H1 (cell line): ENCODE measurements at regions not wholly inside any gene's neighbourhood (a gene's known extent, or its start where the extent isn't known, plus 50 kb on each side); places are given as distances from the start of the nearest gene placed in this dataset.

Source experiments
- CTCF ChIP-seq, 3 experiments: IDR thresholded peaks; 1 replicate in 2 of 3; 2 replicates in 1 of 3; pipeline versions ENCODE4 v1.5.1 to v1.6.1; 2011; ENCODE audit warnings: low read length in 3 of 3, mild to moderate bottlenecking in 3 of 3, inconsistent platforms in 2 of 3, low read depth in 1 of 3, moderate library complexity in 1 of 3; ENCODE audit not compliant: insufficient read depth in 1 of 3; ENCODE audit errors: control extremely low read depth in 1 of 3
- EP300 ChIP-seq, 2 experiments: IDR thresholded peaks; 1 replicate in 1 of 2; 2 replicates in 1 of 2; pipeline ENCODE4 v1.6.1; 2011 to 2012; ENCODE audit warnings: low read depth in 2 of 2, low read length in 2 of 2, mild to moderate bottlenecking in 2 of 2, borderline replicate concordance in 1 of 2, inconsistent platforms in 1 of 2, moderate library complexity in 1 of 2
- HDAC2 ChIP-seq, 2 experiments: fragments of 300-600 bp in 1 of 2; sonication (generic) in 1 of 2; IDR thresholded peaks; 2 replicates each; pipeline ENCODE4 v1.6.1; 2011 to 2012; ENCODE audit warnings: low read depth in 2 of 2, low read length in 2 of 2, mild to moderate bottlenecking in 2 of 2, moderate library complexity in 2 of 2, borderline replicate concordance in 1 of 2, inconsistent platforms in 1 of 2
- NRF1 ChIP-seq: IDR thresholded peaks from 2 replicates; pipeline ENCODE4 v1.6.1; 2011; ENCODE audit warnings: mild to moderate bottlenecking, low read depth, low read length, improper control_type of control experiment
- RAD21 ChIP-seq, 2 experiments: IDR thresholded peaks in 1 of 2; conservative IDR thresholded peaks in 1 of 2; 2 replicates each; pipeline ENCODE4 v1.6.1; 2011; ENCODE audit warnings: low read depth in 2 of 2, low read length in 2 of 2, improper control_type of control experiment in 1 of 2, inconsistent platforms in 1 of 2, mild to moderate bottlenecking in 1 of 2, moderate library complexity in 1 of 2
- RFX5 ChIP-seq: IDR thresholded peaks from 2 replicates; pipeline ENCODE4 v1.6.1; 2011; ENCODE audit warnings: low read depth, low read length, improper control_type of control experiment, borderline replicate concordance
- RNF2 ChIP-seq: fragments of 200-900, 300-1000 bp; sonication (generic); IDR thresholded peaks from 2 replicates; pipeline ENCODE4 v1.7.1; 2016; ENCODE audit warnings: borderline replicate concordance, low read depth, mild to moderate bottlenecking, antibody characterized with exemption, low read length; ENCODE audit not compliant: poor library complexity, severe bottlenecking; ENCODE audit errors: missing control alignments
- SUZ12 ChIP-seq: fragments of 200-600 bp; sonication (generic); IDR thresholded peaks from 2 replicates; pipeline ENCODE4 v1.6.1; 2012; ENCODE audit warnings: mild to moderate bottlenecking, inconsistent platforms, low read length, moderate library complexity, mixed read lengths
- TAF1 ChIP-seq: IDR thresholded peaks from 2 replicates; pipeline ENCODE4 v1.6.1; 2011; ENCODE audit warnings: mild to moderate bottlenecking, low read depth, low read length
- TF ChIP-seq, protein P1 (sequence below): IDR thresholded peaks from 2 replicates; pipeline ENCODE4 v1.6.1; 2012; ENCODE audit warnings: inconsistent platforms

GRCh38 chr7:91474074-91474473 is 209.8 kb downstream of the FZD1 start:
- no peak for TF ChIP-seq CTCF (IDR thresholded peaks at IDR 0.05; ENCODE audit: control extremely low read depth in 1 of 3, insufficient read depth in 1 of 3, low read depth in 1 of 3, low read length in 3 of 3)
- no peak for TF ChIP-seq EP300 (IDR thresholded peaks at IDR 0.05; ENCODE audit: borderline replicate concordance in 1 of 2, low read depth in 2 of 2, low read length in 2 of 2)
- no peak for TF ChIP-seq TAF1
- TF ChIP-seq RFX5: no peak
- TF ChIP-seq RNF2: no peak
- TF ChIP-seq SUZ12: no peak
- TF ChIP-seq, protein P1, sequence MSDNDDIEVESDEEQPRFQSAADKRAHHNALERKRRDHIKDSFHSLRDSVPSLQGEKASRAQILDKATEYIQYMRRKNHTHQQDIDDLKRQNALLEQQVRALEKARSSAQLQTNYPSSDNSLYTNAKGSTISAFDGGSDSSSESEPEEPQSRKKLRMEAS: no peak
- TF ChIP-seq RAD21 (IDR thresholded peaks at IDR 0.05 in 1 of 2, conservative IDR thresholded peaks at IDR 0.05 in 1 of 2; ENCODE audit: low read depth in 2 of 2, low read length in 2 of 2): no peak
- no peak for TF ChIP-seq HDAC2 (IDR thresholded peaks at IDR 0.05; ENCODE audit: borderline replicate concordance in 1 of 2, low read depth in 2 of 2, low read length in 2 of 2)
- no peak for TF ChIP-seq NRF1
